ENCODE measurements at regions not wholly inside any gene's neighbourhood (a gene's known extent, or its start where the extent isn't known, plus 50 kb on each side); places are given as distances from the start of the nearest gene placed in this dataset.
"Not testable (repeated sequence)": the region's sequence is repeated elsewhere in the genome, so short reads cannot be mapped to it uniquely, and the experiment has no call there.

- Mint-ChIP-seq H3K36me3 (no peaks in the 10 kb centered on the region), H3K4me1 (ENCODE audit: unreplicated experiment) (peaks cover 28% of the 10 kb centered on the region)
Observed at GRCh38 chr2:16183345-16183744, 243.0 kb downstream of the MYCN start.

GRCh38 chr2:16182841-16183240, 242.5 kb downstream of the MYCN start:
- H3K4me1 Mint-ChIP-seq (ENCODE audit: unreplicated experiment) = peaks cover 26% of the 10 kb centered on the region
- no peaks in the 10 kb centered on the region for H3K36me3 Mint-ChIP-seq
- H3K9me3 Mint-ChIP-seq = no peaks in the 10 kb centered on the region
- no peak overlapping the region for H3K4me3 Mint-ChIP-seq
- no peak for DNase-seq (ENCODE audit: extremely low spot score, unreplicated experiment)
- peaks cover 5% of the 10 kb centered on the region for H3K27me3 Mint-ChIP-seq
- no peak overlapping the region for H3K27ac Mint-ChIP-seq
- no peak for TF ChIP-seq CTCF (conservative IDR thresholded peaks at IDR 0.05)

More at GRCh38 chr2:16183345-16183744, 243.0 kb downstream of the MYCN start:
- no peak overlapping the region for H3K27ac Mint-ChIP-seq
- no peaks in the 10 kb centered on the region for H3K9me3 Mint-ChIP-seq
- no peak overlapping the region for H3K4me3 Mint-ChIP-seq
- TF ChIP-seq CTCF (conservative IDR thresholded peaks at IDR 0.05) = no peak
- peaks cover 5% of the 10 kb centered on the region for H3K27me3 Mint-ChIP-seq
- DNase-seq (ENCODE audit: extremely low spot score, unreplicated experiment) = no peak

- DNase-seq (ENCODE audit: extremely low spot score, unreplicated experiment); H3K36me3 Mint-ChIP-seq; H3K27me3 Mint-ChIP-seq; H3K27ac Mint-ChIP-seq; H3K9me3 Mint-ChIP-seq; H3K4me3 Mint-ChIP-seq: not testable (repeated sequence)
- peaks cover 28% of the 10 kb centered on the region for H3K4me1 Mint-ChIP-seq (ENCODE audit: unreplicated experiment)
Observed at GRCh38 chr2:16182311-16182815, 242.0 kb downstream of the MYCN start.

- no peak for DNase-seq (ENCODE audit: extremely low spot score, unreplicated experiment)
- Mint-ChIP-seq H3K27me3 (peaks cover 5% of the 10 kb centered on the region), H3K4me3 (no peak overlapping the region), H3K27ac (no peak overlapping the region), H3K4me1 (ENCODE audit: unreplicated experiment) (peaks cover 28% of the 10 kb centered on the region), H3K36me3 (no peaks in the 10 kb centered on the region), H3K9me3 (no peaks in the 10 kb centered on the region)
- TF ChIP-seq CTCF (conservative IDR thresholded peaks at IDR 0.05) = no peak
Observed at GRCh38 chr2:16181741-16182090, 241.4 kb downstream of the MYCN start.

GRCh38 chr2:16181062-16181740, 240.9 kb downstream of the MYCN start:
- H3K4me3 Mint-ChIP-seq = no peak overlapping the region
- DNase-seq (ENCODE audit: extremely low spot score, unreplicated experiment) = no peak
- H3K27me3 Mint-ChIP-seq = peaks cover 5% of the 10 kb centered on the region
- no peaks in the 10 kb centered on the region for H3K9me3 Mint-ChIP-seq
- H3K36me3 Mint-ChIP-seq = no peaks in the 10 kb centered on the region
- H3K27ac Mint-ChIP-seq = no peak overlapping the region
- peaks cover 28% of the 10 kb centered on the region for H3K4me1 Mint-ChIP-seq (ENCODE audit: unreplicated experiment)
- no peak for TF ChIP-seq CTCF (conservative IDR thresholded peaks at IDR 0.05)

- H3K9me3 Mint-ChIP-seq = no peaks in the 10 kb centered on the region
- peaks cover 27% of the 10 kb centered on the region for H3K4me1 Mint-ChIP-seq (ENCODE audit: unreplicated experiment)
- H3K36me3 Mint-ChIP-seq = no peaks in the 10 kb centered on the region
- no peak overlapping the region for H3K4me3 Mint-ChIP-seq
- H3K27me3 Mint-ChIP-seq = peaks cover 5% of the 10 kb centered on the region
- no peak for TF ChIP-seq CTCF (conservative IDR thresholded peaks at IDR 0.05)
- H3K27ac Mint-ChIP-seq = no peak overlapping the region
- DNase-seq (ENCODE audit: extremely low spot score, unreplicated experiment) = no peak
Observed at GRCh38 chr2:16180631-16181030, 240.3 kb downstream of the MYCN start.

Measured in type B pancreatic cell (in vitro differentiated cells).